ENCODE measurements at regions not wholly inside any gene's neighbourhood (a gene's known extent, or its start where the extent isn't known, plus 50 kb on each side); places are given as distances from the start of the nearest gene placed in this dataset.

GRCh38 chr6:138580801-138581200, 81.5 kb upstream of the NHSL1 start:
- no peak for DNase-seq

- DNase-seq: no peak
Measured at GRCh38 chr6:138582573-138582972, 83.3 kb upstream of the NHSL1 start.

GRCh38 chr6:138586638-138587037, 87.3 kb upstream of the NHSL1 start:
- no peak for DNase-seq

- no peak for DNase-seq
Measured at GRCh38 chr6:138588805-138589434, 89.6 kb upstream of the NHSL1 start.

GRCh38 chr6:138590796-138591709, 91.8 kb upstream of the NHSL1 start:
- no peak for DNase-seq

- no peak for DNase-seq
Measured at GRCh38 chr6:138592749-138593123, 93.4 kb upstream of the NHSL1 start.

DNA sequence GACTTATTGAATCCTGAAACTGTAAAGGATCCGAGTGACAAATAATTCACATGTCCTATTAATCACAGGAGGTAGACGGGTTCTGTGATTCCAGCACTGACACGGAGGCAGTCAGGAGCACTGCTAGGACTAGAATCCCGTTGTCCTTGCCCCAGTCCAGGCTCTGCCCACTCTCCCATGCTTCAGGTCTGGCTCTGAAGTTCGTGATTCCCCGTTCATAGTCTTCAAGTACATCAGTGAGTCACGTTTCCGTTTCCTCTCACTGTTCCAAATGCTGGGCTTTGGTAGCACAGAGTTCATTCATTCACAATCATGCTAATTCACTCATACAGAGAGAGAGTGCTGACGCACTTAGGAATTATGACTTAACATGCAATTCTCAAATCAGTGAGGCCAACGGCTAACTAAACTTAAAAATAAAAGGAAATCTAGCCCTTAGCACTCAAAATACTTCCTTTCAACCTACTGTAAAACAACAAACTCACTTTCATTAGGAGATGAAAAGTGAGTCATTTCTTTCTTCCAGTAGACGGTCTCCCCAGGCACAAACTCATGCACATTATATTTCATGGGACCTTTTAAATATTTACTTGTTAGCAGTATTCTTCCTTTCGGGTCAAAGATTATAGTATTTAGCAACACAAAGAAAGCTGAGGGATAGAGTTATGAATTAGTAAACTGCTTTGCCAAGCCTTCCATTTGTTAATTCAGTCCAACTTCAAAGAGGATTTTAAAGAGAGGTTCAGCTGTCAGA, 94.0 kb upstream of the NHSL1 start:
- no peak for DNase-seq

DNA sequence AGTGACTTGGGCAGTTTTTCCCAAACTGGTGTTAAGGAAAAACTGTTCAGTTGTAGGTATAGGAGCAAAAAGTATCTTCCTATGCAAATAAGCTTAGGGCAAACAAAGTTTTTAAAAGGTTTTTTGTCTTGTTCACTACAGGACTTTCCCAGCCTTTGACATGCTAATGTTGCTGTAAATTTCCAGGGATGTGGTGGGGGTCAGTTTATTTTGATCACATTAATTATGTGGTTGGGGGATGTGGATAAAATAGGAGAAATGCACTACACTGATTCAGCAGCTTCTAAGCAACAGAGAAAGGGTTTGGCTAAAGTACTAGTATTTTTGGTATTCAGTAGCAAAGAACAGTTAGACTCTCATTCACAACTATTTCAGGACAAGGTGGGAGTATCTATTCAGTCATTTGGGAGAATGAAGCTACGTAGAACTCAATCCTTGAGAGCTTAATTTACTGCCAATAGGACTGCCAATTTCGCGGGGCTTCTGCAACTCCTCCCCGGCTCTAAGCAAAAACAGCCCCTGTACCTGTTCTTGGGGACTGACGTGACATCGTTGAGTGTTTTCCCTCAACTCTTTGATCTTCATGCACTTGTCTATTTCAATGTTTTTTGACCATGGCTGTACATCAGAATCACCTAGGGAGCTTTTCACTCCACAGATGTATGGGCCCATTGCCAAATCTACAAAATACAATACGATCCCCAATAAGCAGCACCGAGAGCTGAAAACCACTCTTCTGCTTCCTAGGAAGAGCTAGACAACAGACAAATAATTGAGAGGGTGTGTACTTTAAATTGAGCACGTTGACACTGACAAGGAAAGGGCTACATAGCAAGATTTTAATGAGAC, 94.8 kb upstream of the NHSL1 start:
- DNase-seq: no peak

DNA sequence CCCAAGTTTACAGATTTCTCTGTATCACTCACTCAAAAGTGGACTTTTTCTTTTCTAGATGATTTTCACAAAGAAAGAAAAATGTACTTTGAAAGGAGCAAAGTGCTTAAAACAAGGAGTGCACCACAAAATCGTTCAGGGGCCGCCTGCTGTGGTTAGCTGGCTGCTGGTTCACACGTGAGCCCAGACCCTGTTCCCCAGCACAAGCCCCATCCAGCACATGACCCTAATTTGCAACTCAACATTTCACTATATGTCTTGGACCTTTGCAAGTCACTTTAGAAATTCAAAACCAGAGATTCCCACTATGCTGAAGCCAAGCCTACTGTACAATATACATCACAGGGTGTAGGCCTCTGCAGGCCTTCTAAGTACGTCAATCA, 95.5 kb upstream of the NHSL1 start:
- no peak for DNase-seq

GRCh38 chr6:138596126-138596525, 96.8 kb upstream of the NHSL1 start:
- DNase-seq: no peak

DNA sequence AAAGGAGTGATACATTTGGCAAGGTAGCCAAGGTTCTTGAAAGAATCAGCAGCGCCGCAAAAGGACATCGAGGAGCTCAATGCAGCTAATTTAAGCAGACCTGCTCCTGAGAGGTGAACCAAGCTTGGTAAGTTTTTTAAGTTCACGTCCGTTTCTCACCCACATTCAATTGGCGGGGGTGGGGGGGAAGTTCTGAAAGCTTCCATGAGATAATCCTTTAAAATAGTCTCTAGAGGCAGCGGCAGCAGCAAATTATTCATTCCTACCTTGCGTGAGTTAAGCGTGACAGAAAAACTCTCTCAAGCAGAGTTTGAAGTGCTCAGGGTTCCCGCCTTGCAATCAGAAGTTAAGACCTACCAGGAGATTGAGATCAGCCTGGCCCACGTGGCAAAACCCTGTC, 97.3 kb upstream of the NHSL1 start:
- DNase-seq: no peak

DNA sequence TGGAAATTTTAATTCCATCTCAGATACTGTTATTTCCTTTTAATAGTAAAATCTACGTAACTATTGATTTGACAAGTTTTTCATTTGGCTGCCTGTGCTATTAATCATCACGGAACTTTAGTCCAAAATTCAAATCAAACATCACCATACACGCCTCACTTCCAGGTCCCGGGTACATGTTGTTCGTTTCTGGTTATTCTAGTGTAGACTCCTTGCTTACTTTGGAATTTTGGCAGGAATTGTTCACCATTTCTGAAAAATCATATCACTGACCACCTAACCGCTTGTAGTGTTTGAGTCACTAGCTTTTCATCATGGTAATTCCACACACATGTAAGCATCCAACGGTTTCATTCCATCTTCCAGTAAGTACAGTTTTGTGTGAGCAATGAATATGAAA, 98.0 kb upstream of the NHSL1 start:
- DNase-seq: no peak

DNA sequence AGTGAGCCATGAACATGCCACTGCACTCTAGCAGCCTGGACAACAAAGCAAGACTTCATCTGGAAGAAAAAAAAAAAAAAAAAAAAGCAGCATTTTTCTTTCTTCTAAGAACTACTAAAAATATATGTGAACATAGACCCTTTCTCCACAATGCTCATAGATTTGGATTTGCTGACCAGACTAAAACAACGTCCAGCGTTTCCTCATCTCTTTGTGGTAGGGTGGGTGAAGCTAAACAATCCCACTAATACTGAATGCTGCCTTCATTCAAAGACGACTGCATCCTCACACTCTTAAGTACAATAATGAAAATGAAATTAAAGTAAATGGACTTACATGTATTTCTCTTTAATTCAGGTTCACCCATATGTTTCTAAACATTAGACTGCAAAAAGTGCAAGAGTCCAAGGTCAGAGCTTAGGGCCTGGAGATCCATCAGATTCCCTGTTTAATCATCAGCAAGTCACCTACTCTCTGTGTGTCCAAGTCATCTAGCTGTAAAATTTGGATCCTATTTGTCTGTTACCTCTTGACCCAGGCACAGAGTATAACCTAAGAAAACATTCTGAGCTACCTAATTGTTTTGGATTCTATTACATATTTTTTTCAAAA, 99.4 kb upstream of the NHSL1 start:
- no peak for DNase-seq

- no peak for DNase-seq
Measured at GRCh38 chr6:138600261-138600660, 101.0 kb upstream of the NHSL1 start.

DNA sequence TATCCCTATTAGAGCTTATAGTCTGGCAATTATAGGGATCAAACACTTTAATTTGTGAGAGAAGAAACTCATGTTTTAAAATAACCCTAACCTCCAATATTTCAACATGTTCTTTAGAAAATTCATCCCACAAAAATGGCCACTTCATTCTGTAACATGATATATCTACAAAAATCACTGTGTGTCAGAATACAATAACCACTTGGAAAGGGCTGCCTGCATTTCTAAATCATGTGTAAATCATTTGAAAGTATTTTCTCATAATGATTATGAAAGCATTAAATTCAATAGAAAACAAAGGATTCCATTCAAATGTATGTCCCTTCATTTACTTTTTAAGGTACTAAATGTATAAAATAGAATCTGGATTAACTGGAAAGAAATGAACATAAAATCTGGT, 101.4 kb upstream of the NHSL1 start:
- DNase-seq: no peak

DNA sequence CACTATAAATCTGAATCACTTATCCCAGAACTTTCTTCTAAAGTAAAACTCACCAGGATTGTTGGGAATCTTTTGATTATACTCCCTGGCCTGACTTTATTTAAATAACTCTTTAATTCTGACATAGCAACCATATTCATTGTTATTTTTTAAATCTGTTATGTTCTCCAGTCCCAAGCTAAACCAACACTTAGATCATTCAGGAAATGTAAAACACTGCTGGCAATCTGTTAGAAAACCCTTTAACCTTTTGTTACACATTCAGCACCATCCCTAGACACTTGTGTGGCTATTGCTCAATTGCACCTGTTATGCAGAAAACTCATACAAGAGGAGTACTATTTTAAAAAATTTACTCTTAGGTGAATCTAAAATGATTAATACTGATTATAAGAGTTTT, 101.8 kb upstream of the NHSL1 start:
- no peak for DNase-seq

- DNase-seq: no peak
Measured at GRCh38 chr6:138605958-138606357, 106.7 kb upstream of the NHSL1 start.

DNA sequence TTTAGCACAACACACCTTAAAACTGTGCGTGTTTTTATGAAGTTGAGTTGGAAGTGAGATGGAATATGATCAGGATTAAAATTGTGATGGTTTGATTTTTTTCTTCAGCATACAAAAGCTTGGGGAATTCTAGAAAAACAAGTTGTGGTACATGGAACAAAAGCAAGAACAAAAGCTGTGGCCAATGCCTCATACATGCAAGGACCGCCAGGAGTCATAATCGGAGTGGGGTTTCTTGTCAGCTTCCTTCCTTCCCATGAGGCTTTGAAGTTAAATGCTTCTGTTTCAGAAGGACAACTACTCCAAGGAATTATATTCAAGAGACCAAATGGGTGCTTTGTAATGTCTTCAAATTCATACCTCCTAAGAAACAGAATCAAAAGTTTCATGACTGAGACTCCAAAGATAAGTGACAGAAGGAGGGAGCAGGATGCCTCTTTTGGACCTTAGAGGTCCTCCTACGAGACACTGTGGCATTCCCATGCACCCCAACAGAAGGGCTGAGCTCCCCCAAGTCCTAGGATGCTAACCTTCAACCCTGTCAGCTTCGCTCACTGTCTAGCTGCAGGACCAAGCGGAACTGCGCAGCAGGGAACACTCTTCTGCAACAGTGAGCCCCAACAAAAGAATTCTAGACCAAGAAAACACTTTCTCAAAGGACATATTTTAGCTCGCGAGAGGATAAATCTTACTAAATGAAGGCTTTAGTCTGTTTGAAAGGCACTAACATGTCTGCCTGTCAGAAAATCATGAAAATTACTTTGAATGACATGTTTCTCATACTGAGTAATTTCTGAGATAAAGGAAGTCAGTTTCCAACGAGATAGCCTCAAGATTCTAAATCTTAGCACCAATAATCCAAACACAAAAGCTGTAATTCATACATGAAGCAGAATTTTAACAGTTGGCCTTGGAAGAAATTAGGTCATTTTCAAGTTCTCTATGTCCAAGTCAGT, 108.5 kb upstream of the NHSL1 start:
- no peak for DNase-seq

DNA sequence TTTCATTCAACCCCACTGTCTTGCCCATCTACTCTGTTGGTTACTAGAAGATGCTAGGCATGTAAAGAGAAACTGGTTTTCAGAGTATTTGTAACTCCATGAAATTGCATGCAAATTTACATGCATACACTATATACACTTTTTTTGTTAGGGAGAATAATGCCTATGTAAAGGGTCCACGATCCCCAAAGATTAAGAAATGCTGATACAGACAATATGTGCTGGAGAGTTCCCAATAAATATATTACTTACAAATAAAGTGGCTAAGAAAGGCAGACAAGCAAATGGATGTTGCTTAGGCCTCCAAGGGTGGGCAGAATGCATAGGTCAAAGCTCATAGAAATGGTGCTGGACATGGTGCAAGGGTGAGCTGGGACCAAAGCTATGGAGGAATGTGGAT, 109.6 kb upstream of the NHSL1 start:
- DNase-seq: no peak

GRCh38 chr6:138609801-138610430, 110.6 kb upstream of the NHSL1 start:
- DNase-seq: no peak

DNA sequence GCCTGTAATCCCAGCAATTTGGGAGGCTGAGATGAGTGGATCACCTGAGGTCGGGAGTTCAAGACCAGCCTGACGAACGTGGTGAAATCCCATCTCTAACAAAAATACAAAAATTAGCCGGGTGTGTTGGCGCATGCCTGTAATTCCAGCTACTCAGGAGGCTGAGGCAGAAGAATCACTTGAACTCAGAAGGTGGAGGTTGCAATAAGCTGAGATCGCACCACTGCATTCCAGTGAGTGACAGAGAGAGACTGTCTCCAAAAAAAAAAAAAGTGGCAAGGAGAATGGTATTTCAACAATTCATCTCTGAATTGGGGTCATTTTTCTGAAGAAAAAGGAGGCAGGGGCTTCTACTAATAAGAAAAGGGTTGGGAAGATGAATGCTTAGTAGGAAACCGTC, 111.5 kb upstream of the NHSL1 start:
- DNase-seq: no peak
